ENCODE measurements at regions not wholly inside any gene's neighbourhood (a gene's known extent, or its start where the extent isn't known, plus 50 kb on each side); places are given as distances from the start of the nearest gene placed in this dataset.
"Not testable (repeated sequence)": the region's sequence is repeated elsewhere in the genome, so short reads cannot be mapped to it uniquely, and the experiment has no call there.

GRCh38 chr9:75626860-75627259 is 263.6 kb upstream of the PCSK5 start:
- no peak for DNase-seq

- DNase-seq = no peak
Measured at GRCh38 chr9:75628952-75629351, 261.5 kb upstream of the PCSK5 start.

GRCh38 chr9:75633451-75634057 is 256.9 kb upstream of the PCSK5 start:
- DNase-seq = no peak

DNA sequence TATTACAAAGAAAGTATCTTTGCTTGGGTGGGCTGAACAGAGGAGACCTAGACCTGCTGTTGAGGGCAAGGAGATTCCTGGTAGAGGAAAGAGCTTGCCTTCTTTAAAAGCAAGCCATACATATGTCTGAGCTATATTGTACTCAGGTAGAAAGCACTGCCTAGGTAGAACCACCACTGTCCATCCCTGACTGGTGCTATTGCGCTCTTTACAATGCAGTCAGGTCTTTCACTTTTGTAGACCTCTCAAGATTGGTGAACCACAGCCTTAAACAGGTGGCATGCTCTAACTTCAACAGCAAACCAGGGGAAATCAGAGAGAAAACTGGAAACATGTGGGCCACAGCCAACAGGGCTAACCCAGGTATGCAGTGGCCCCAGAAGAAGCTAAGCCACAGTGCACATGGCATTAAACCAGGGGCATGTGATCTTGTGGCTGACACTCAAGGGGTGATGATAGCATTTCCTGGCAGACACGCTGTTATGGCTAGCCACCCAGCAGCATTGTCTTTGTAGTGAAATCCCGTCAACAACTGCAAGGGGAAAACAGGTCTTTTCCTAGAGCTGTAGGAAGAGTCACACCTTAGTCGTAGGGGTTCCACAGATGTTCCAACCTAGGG is 253.9 kb upstream of the PCSK5 start:
- DNase-seq = no peak

DNA sequence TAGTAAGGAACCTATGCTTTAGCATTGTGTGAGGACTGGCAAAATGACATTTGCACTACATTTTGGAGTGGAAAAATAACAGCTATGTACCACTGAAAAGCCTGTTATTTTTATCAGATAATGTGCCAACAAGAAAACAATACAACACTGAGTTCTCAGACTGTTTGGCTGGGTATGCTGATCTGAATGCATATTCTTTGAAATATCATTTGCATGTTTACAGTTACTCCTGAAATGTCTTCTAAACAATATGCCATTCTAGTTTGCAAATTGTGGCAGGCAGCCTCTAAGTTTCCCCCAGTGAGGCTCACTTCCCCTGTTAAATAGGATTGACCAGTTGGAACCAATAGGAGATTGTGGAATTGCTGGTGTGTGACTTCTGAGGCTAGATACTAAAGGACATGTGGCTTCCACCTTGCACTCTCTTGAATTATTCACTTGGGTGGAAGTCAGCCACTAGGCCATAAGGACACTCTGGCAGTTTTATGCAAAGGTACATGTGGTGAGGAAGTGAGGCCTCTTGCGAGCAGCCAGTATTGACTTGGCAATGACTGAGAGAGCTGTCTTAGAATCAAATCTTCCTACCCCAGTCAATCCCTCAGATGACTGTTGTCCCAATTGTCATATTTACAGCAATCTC is 250.4 kb upstream of the PCSK5 start:
- no peak for DNase-seq

DNA sequence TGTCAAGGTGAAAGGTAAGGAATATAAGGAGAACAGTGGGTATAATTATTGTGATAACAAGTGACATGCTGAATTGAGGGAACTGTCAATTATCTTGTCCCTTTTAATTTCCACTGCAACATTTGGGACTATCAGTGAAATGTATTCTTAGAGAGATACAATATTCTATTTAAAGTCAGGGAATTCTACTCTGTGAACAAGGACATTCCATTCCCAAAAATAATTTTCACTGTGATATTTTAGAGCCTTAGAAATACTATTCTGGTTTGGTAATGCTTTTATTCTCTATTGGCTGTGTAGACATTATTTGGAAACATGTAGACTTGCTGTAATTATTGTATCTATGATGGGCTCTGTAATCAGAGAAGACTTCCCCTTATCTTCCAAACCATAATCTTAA is 248.0 kb upstream of the PCSK5 start:
- no peak for DNase-seq

DNA sequence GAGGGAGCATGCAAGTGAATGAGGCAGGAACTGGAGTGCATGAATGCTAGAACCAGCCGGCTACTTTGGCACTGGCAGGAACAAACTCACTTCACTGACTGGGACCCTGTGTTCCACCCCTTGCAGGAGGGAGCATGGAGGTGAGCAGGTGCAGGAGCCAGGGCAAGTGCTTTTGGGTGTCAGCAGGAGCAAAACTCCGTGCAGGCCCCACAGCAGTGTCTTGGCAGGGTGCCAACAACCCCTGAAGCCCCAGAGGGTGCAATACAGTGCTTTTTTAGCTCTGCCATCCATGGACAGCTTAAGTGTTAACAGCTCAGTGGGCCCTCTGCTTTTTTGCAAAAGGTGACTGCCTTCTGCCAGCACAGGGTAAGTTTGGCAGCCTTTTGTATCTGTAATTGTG is 245.8 kb upstream of the PCSK5 start:
- DNase-seq = no peak

DNA sequence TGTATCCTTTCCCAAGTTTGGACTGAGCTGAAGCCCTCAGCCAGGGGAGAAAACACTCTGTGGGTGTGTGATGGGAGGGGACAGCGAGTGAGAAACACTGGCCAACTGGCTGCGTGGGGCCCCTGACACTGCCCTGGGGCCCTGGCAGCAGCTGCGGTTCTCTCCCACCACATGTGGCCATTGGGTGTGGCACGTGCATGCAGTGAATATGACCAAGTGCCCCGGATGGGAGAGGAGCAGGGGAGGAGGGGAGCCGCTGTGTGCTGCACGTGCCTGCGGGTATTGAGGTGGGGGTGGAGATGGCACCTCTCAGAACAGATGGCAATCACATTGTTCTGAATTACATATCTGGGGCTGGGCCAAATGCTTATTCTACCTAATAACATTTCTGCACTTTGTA is 242.4 kb upstream of the PCSK5 start:
- no peak for DNase-seq

- no peak for DNase-seq
Measured at GRCh38 chr9:75649060-75649459, 241.4 kb upstream of the PCSK5 start.

DNA sequence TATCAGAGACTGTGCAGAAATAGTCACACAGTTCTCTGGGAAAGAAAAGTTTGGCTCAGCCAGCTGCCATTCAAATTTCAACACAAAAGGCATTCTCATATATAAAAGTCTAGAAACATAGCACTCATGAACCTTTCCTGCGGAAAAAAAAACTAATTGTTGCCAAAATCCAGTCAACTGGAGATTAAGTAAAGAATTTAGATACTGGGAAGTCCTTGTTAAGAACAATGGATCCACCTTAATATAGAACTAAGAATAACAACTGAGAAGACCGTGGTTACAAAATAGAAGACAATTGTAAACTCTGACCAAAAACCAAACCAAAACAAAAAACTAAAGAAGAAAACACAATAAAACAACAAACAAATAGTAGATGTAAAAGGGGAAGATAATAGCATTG is 238.8 kb upstream of the PCSK5 start:
- no peak for DNase-seq

DNA sequence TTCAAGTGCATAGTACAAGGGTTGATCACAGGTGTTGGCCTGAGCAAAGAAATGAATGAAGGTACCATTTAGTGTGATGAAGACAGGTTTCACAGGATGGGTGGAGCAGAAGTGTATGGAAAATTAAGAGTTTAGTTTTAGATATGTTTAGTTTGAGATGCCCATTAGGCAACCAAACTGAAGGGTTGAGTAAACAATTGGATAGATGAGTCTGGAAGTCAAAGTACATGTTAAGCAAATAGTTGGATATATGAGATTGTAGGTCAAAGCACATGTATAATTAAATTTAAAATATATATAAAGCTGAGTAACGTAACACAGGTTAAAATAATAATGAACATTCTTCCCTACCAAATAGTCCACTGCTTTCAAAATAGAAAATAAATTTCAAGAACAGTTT is 237.1 kb upstream of the PCSK5 start:
- DNase-seq = no peak

GRCh38 chr9:75653750-75654149 is 236.7 kb upstream of the PCSK5 start:
- DNase-seq = no peak

- DNase-seq = no peak
Measured at GRCh38 chr9:75657015-75657414, 233.5 kb upstream of the PCSK5 start.

GRCh38 chr9:75658301-75658905 is 232.1 kb upstream of the PCSK5 start:
- DNase-seq = no peak

DNA sequence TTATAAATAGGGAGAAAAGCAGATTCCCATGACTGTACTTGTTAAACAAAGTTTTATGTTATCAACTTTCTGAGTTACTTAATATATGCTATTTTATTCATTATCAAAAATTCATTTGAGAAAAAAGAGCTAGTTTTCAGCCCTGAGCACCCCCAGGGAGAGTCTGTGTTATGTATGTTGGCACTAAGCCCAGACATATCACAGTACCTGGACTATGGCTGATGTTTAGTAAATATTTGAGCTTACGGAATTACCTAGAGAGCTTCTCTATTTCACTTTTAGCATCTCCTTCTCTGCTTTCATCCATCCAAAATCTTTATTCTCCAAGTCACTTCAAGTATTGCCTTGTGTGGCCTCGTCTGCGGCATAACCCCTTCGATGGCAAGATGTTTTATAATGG is 225.9 kb upstream of the PCSK5 start:
- no peak for DNase-seq

GRCh38 chr9:75666856-75667554 is 223.5 kb upstream of the PCSK5 start:
- DNase-seq = no peak

- DNase-seq = no peak
Measured at GRCh38 chr9:75669721-75670120, 220.8 kb upstream of the PCSK5 start.

DNA sequence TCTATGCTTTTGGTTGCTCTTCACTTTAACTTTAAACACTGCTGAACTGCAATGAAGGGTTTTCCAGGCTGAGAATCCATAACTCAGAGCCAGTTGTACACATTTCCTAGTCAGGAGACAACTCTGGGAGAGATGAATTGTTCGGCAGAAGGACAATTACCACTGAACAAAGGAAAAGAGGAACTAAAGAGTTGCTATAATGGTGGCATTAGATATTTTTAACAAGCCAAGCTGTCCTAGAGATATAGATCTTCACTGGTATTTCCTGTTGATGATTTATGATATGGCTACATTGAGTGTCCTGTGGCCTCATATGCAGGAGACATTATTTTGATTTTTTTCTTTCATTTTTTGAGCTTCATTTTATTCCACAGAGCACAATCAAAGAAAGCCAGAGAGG is 219.1 kb upstream of the PCSK5 start:
- DNase-seq = no peak

DNA sequence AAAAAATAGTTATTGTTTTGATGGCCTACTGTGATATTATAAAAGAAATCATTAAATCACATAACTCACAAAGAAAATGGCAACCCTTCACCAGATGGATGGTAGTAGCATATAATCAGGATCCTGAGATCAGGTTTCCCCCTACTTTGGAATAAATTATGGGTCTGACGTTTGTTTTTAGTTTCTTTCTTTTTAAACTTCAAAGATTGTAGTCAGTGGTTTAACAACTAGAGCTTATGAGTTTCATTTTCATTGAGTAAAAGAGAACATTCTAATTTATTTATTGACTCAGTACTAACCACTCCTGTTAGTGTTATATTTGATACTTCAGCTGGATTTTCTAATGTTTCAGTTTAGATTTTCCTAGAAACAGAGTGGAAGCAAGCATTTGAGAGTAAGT is 218.0 kb upstream of the PCSK5 start:
- no peak for DNase-seq

DNA sequence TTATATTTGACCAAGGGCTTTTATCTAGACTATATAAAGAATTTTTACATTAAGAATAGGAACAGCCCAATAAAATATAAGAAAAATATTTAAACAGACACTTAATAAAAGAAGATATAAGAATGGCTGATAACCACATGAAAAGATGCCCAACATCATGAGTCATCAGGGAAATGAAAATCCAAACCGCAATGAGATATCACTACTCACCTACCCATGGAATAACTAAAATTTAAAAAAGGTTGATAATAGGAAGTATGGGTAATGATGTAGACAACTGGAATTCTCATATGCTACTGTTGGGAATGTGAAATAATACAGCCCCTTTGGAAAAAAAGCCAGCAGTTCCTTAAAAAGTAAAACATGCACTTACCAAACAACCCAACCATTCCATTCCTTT is 206.9 kb upstream of the PCSK5 start:
- no peak for DNase-seq

DNA sequence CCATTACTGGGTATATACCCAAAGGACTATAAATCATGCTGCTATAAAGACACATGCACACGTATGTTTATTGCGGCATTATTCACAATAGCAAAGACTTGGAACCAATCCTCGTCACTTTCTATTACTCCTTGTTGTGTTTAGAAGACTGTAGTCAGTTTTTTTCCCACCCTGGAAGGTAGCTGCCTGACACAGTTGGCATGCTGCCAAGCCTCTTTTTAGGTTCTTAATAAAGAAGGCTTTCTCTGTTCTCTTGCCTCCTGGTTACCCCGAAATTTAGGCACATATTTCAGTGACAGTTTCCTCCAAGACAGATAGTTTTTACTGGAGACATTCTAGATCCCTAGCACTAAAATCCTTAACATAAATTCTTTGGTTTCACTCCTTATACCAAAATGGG is 205.4 kb upstream of the PCSK5 start:
- no peak for DNase-seq

- no peak for DNase-seq
Measured at GRCh38 chr9:75687359-75687953, 203.0 kb upstream of the PCSK5 start.

GRCh38 chr9:75690551-75690950 is 199.9 kb upstream of the PCSK5 start:
- DNase-seq = not testable (repeated sequence)

Measured in effector CD4-positive, alpha-beta T cell (primary cell).